ENCODE measurements at regions not wholly inside any gene's neighbourhood (a gene's known extent, or its start where the extent isn't known, plus 50 kb on each side); places are given as distances from the start of the nearest gene placed in this dataset.

DNA sequence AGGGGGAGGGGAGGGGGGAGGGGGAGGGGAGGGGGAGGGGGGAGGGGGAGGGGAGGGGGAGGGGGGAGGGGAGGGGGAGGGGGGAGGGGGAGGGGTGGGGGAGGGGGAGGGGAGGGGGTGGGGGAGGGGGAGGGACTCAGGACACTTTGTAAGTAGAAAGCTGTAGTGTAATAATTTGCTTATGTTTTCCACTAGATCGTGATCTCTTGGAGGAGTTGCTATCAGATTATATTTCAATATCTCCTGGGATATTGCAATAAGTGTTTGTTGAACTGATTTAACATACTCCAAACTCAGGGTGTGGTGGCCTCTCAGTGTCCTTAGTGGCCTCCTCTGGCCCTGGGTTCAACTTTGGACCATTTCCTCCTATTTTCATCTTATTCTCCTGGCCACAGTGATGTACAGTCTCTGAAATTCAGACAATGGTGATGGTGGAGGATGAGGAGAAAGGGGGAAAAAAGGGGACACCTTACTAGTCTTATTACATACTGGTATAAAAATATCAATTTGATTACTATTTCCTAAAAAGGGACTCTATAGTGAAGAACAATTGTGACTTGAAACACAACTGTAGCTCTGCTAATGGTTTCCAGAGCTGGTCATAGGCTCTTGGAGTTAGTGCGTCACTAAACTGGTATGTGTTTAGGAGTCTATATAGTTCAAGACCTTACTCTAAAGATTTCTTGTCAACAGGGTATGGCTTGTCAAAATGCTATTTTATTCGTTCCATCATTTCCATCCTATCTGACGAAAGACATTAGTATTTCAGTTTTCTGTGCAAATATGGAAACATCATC is 89.6 kb downstream of the DDX1 start:
- Histone ChIP-seq H3K36me3 (ENCODE audit: insufficient read depth, low read length) (no peaks in the 10 kb centered on the region), H3K9ac (ENCODE audit: low read depth, low read length) (no peak overlapping the region), H3K27ac (ENCODE audit: low read depth, low read length) (no peak overlapping the region), H3K9me3 (ENCODE audit: insufficient read depth, low read depth, low read length) (peaks cover 8% of the 10 kb centered on the region), H3K4me3 (ENCODE audit: low read length) (no peak overlapping the region), H3K4me1 (ENCODE audit: insufficient read depth, low read length) (no peaks in the 10 kb centered on the region; the same call in 1 of the 2 replicates), H3K27me3 (ENCODE audit: insufficient read depth, low read length) (no peaks in the 10 kb centered on the region)
- 94% methylated on average over 4 of the region's 4 CpGs for WGBS

DNA sequence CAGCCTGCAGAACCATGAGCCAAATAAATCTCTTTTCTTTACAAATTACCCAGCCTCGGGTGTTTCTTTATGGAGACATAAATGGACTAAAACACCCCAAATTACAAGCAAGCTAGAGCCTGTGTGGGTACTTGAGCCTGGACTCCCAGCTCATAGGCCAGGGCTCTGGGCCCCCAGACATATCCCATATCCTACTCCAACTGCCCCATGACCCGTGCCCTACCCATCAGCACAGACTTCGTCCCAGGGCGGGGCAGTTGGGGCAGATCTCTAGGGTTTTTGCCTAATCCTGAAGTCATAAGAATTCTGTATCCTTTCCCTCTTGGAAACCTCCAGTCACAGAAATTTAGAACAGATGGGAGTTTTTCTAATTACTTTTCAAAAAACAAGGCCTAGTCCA is 90.7 kb downstream of the DDX1 start:
- Histone ChIP-seq H3K27me3 (ENCODE audit: insufficient read depth, low read length) (no peaks in the 10 kb centered on the region), H3K4me3 (ENCODE audit: low read length) (no peak overlapping the region), H3K4me1 (ENCODE audit: insufficient read depth, low read length) (no peaks in the 10 kb centered on the region; the same call in 1 of the 2 replicates), H3K9me3 (ENCODE audit: insufficient read depth, low read depth, low read length) (peaks cover 8% of the 10 kb centered on the region), H3K9ac (ENCODE audit: low read depth, low read length) (no peak overlapping the region), H3K36me3 (ENCODE audit: insufficient read depth, low read length) (no peaks in the 10 kb centered on the region), H3K27ac (ENCODE audit: low read depth, low read length) (no peak overlapping the region)
- 92% methylated on average over 4 of the region's 4 CpGs for WGBS

DNA sequence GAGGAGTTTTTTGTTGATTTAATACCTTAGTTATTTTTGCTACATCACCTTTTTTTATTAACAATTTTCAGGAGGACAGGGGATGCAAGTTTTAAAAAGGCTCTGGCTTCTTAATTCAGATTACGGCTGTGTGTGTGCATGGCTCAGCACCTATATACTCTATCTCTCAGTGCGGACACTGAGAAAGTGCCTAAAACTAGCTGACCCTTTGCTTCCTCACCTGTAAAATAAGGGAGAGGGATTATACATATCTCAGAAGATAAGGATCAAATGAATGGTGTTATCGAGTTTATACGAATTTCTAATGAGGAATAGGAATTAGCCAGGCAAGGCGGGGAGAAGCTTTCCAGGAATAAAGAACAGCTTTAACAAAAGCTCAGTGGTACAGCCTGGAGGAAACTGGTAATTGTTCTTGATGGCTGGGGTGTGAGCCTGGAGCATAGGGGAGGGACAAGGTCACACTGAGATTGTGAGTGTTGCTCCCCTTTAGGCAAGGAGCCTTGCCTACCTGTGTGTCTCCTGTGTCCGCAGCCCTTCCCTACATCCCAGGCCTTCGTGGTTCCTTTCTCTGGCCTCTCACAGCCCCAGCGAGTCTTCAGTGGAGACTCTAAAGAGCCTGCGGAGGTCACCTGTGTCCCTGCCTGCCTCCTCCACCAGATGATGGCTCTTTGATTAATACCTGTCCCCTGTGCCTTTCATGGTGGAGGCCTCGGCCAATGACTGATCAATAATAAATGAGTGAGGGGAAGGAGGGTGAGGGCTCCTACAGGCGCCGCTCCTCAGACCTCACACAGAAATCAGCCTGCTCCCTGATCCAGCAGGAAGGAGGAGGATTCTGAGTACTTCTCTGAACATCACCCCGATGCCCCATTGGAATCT is 92.7 kb downstream of the DDX1 start:
- Histone ChIP-seq H3K9ac (ENCODE audit: low read depth, low read length) (no peak overlapping the region), H3K4me1 (ENCODE audit: insufficient read depth, low read length) (no peaks in the 10 kb centered on the region; the same call in 1 of the 2 replicates), H3K36me3 (ENCODE audit: insufficient read depth, low read length) (no peaks in the 10 kb centered on the region), H3K27ac (ENCODE audit: low read depth, low read length) (no peak overlapping the region), H3K27me3 (ENCODE audit: insufficient read depth, low read length) (no peaks in the 10 kb centered on the region), H3K4me3 (ENCODE audit: low read length) (no peak overlapping the region), H3K9me3 (ENCODE audit: insufficient read depth, low read depth, low read length) (peaks cover 5% of the 10 kb centered on the region)
- WGBS = 86% methylated on average over 13 of the region's 13 CpGs

DNA sequence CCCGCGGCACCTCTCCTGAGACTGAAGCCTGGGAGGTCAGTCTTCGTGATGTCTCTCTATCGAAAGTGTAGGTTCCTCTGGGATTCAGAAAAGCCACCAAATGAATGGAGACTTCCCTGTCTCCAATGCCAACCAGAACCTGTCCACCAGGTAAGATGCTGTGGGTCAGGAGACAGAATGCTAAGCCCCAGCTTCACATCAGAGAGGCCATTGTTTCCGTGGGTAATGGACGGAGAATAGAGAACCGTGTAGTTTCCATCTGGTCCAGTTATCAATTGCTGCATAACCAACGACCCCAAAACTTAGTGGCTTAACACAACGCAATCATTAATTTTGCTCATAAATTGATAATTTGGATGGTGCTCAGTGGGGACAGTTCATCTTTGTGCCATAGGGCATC is 93.5 kb downstream of the DDX1 start:
- H3K27ac ChIP-seq (ENCODE audit: low read depth, low read length) = no peak overlapping the region
- no peaks in the 10 kb centered on the region; the same call in 1 of the 2 replicates for H3K4me1 ChIP-seq (ENCODE audit: insufficient read depth, low read length)
- H3K4me3 ChIP-seq (ENCODE audit: low read length) = no peak overlapping the region
- H3K36me3 ChIP-seq (ENCODE audit: insufficient read depth, low read length) = no peaks in the 10 kb centered on the region
- peaks cover 3% of the 10 kb centered on the region; the same call in 1 of the 2 replicates for H3K9me3 ChIP-seq (ENCODE audit: insufficient read depth, low read depth, low read length)
- no peaks in the 10 kb centered on the region for H3K27me3 ChIP-seq (ENCODE audit: insufficient read depth, low read length)
- 96% methylated on average over 9 of the region's 9 CpGs for WGBS
- H3K9ac ChIP-seq (ENCODE audit: low read depth, low read length) = no peak overlapping the region

DNA sequence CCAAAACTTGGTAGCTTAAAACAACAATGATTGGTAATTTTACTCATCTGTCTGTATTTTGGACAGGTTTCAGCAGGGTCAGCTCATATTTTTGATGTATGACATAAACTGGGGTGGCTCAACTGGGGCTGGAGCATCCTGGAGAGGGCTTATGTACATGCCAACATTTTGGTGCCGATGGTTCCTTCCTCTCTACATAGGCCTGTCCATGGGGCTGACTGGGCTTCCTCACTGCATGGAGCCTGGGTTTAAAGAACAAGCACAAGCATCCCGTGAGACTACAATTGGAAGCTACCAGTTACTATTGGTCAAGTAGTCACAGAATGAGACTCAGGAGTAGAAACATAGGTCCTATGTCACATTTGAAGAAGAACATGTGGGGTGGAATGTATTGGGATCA is 95.0 kb downstream of the DDX1 start:
- 95% methylated on average over 2 of the region's 2 CpGs for WGBS
- no peaks in the 10 kb centered on the region; the same call in 1 of the 2 replicates for H3K4me1 ChIP-seq (ENCODE audit: insufficient read depth, low read length)

DNA sequence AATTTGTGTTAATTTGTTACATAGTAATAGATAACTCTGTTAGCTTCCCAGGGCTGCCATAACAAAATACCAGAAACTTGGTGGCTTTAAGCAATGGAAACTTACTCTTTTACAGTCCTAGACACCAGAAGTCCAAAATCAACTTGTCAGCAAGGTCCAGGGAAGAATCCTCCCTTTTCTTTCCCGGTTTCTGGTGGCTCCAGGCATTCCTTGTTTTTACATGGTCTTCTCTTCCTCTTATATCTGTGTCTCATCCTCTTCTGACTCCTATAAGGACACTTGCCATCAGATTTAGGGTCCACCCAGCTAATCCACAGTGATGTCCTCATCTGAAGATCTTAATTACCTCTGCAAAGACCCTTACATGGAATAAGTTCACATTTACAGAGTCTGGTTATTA is 95.6 kb downstream of the DDX1 start:
- H3K27me3 ChIP-seq (ENCODE audit: insufficient read depth, low read length) = no peaks in the 10 kb centered on the region
- 83% methylated on average over 1 of the region's 1 CpG for WGBS
- H3K9ac ChIP-seq (ENCODE audit: low read depth, low read length) = no peak overlapping the region
- H3K9me3 ChIP-seq (ENCODE audit: insufficient read depth, low read depth, low read length) = no peaks in the 10 kb centered on the region
- H3K4me3 ChIP-seq (ENCODE audit: low read length) = no peak overlapping the region
- no peaks in the 10 kb centered on the region for H3K36me3 ChIP-seq (ENCODE audit: insufficient read depth, low read length)
- no peaks in the 10 kb centered on the region; the same call in 1 of the 2 replicates for H3K4me1 ChIP-seq (ENCODE audit: insufficient read depth, low read length)
- H3K27ac ChIP-seq (ENCODE audit: low read depth, low read length) = no peak overlapping the region

More for the DNA sequence above, 95.0 kb downstream of the DDX1 start:
- no peak overlapping the region for H3K4me3 ChIP-seq (ENCODE audit: low read length)
- H3K36me3 ChIP-seq (ENCODE audit: insufficient read depth, low read length) = no peaks in the 10 kb centered on the region
- H3K9me3 ChIP-seq (ENCODE audit: insufficient read depth, low read depth, low read length) = no peaks in the 10 kb centered on the region
- no peak overlapping the region for H3K27ac ChIP-seq (ENCODE audit: low read depth, low read length)
- no peak overlapping the region for H3K9ac ChIP-seq (ENCODE audit: low read depth, low read length)
- no peaks in the 10 kb centered on the region for H3K27me3 ChIP-seq (ENCODE audit: insufficient read depth, low read length)

DNA sequence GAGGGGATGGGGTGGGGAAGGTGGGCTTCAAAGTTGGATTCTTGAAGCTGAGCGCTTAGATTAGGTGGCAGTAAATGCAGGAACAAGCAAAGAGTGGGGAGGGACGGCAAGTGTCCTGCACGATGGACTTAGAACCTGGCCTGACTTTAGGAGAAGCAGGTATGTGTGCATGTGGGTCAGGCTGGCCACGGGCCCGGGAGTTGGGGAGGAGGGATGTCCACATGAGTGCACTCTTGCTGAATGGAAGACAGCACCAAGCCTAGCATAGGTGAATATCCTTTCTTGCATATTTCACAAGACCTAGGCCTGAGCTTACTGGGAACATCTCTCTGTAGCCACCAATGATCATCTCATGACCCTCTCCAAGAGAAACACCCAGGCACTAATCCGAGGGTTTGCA is 96.1 kb downstream of the DDX1 start:
- Histone ChIP-seq H3K9me3 (ENCODE audit: insufficient read depth, low read depth, low read length) (no peaks in the 10 kb centered on the region), H3K36me3 (ENCODE audit: insufficient read depth, low read length) (no peaks in the 10 kb centered on the region), H3K27me3 (ENCODE audit: insufficient read depth, low read length) (no peaks in the 10 kb centered on the region), H3K27ac (ENCODE audit: low read depth, low read length) (no peak overlapping the region), H3K4me1 (ENCODE audit: insufficient read depth, low read length) (no peaks in the 10 kb centered on the region; the same call in 1 of the 2 replicates), H3K9ac (ENCODE audit: low read depth, low read length) (no peak overlapping the region), H3K4me3 (ENCODE audit: low read length) (no peak overlapping the region)
- WGBS = 87% methylated on average over 6 of the region's 6 CpGs

DNA sequence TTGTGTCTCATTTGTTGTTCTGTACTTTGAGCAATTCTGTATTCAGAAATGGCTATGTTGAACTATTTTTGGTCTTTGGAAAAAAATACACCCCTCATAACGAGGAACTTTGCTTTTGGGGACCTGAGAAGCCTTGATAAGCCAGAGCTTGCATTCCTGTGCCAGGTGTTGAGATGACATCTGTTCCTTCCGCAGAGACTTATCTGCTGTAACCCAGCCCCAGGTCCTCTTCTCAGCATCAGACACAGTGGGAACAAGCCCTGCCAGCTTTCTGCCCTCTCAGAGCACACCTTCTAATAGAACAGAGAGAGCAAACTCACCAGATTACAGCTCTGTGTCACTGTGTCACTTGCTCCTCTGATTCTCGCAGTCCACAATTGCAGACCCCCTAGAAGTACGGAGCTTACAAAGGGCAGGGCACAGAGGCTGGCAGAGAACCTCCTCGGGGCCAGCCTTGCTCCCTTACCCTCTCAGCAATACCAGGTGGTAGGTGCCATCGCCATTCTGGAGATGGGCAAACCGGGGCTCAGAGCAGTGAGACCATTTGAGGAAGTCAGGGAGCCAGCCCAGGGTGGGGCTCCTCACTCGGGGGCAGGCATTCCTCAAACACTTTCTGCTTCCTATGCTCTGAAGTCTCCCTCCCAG is 97.4 kb downstream of the DDX1 start:
- WGBS = 91% methylated on average over 8 of the region's 8 CpGs
- Histone ChIP-seq H3K4me3 (ENCODE audit: low read length) (no peak overlapping the region), H3K4me1 (ENCODE audit: insufficient read depth, low read length) (no peaks in the 10 kb centered on the region; the same call in 1 of the 2 replicates)

DNA sequence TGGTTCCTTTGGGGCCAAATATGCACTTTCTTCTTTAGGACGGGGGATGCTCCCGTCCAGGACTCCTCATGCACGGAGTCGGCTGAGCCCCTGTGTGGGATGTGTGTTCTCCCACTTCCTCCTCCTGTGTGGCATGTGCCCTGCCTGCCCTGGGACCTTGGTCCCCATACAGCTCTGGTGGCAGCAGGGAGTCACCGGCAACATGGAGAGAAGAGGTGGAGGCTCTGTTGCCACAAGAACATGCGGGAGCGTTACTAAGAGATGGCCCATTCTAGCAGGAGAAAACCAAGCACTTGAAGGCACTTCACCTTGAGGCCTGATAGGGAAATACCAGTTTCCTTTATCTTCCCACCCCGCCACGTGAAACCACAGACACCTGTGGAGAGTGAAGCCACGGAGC is 98.0 kb downstream of the DDX1 start:
- Histone ChIP-seq H3K9ac (ENCODE audit: low read depth, low read length) (no peak overlapping the region), H3K27me3 (ENCODE audit: insufficient read depth, low read length) (no peaks in the 10 kb centered on the region), H3K27ac (ENCODE audit: low read depth, low read length) (no peak overlapping the region), H3K4me3 (ENCODE audit: low read length) (no peak overlapping the region), H3K4me1 (ENCODE audit: insufficient read depth, low read length) (no peaks in the 10 kb centered on the region), H3K9me3 (ENCODE audit: insufficient read depth, low read depth, low read length) (no peaks in the 10 kb centered on the region), H3K36me3 (ENCODE audit: insufficient read depth, low read length) (no peaks in the 10 kb centered on the region)
- 96% methylated on average over 10 of the region's 10 CpGs for WGBS

More for the DNA sequence above, 97.4 kb downstream of the DDX1 start:
- Histone ChIP-seq H3K27ac (ENCODE audit: low read depth, low read length) (no peak overlapping the region), H3K9ac (ENCODE audit: low read depth, low read length) (no peak overlapping the region), H3K27me3 (ENCODE audit: insufficient read depth, low read length) (no peaks in the 10 kb centered on the region), H3K36me3 (ENCODE audit: insufficient read depth, low read length) (no peaks in the 10 kb centered on the region), H3K9me3 (ENCODE audit: insufficient read depth, low read depth, low read length) (no peaks in the 10 kb centered on the region)

DNA sequence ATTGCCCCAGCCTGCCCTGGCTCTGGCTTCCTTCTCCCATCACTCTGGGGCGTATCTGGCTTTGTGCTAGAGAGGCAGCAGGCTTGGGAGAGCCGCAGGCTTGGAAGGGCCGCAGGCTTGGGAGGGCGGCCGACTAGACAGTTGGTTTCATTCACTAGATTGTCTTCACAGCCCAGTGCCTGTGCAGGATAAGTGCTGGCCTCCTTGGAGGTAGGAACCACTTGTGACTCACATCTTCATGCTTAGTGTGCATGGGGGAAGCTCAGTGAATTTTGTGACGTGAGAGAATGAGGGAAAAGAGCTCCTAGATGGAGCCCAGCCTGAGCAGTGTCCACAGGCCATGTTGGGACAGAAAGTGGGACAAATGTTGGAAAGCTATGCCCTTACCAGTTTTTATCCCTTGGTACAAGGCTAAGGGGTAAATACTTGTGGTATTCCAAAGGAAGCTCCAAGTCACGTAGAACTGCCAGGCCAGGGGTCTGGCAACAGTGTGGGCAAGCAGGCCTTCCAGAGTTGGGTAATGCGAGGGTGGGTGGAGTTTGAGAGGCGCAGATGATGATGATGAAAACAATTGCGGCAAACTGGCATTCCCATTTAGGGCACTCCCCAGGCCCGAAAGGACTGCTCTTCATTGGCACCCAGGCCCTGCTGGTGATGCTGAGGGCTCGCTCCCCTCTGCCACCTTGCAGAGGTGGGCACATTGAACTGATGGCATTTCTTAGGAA is 100.1 kb downstream of the DDX1 start:
- Histone ChIP-seq H3K36me3 (ENCODE audit: insufficient read depth, low read length) (no peaks in the 10 kb centered on the region), H3K9ac (ENCODE audit: low read depth, low read length) (no peak overlapping the region), H3K4me1 (ENCODE audit: insufficient read depth, low read length) (no peaks in the 10 kb centered on the region), H3K27me3 (ENCODE audit: insufficient read depth, low read length) (no peaks in the 10 kb centered on the region), H3K9me3 (ENCODE audit: insufficient read depth, low read depth, low read length) (no peaks in the 10 kb centered on the region), H3K27ac (ENCODE audit: low read depth, low read length) (no peak overlapping the region), H3K4me3 (ENCODE audit: low read length) (no peak overlapping the region)
- 94% methylated on average over 12 of the region's 12 CpGs for WGBS

All from HUES64 (cell line).